HG03139 (cell line): ENCODE measurements at regions not wholly inside any gene's neighbourhood (a gene's known extent, or its start where the extent isn't known, plus 50 kb on each side); places are given as distances from the start of the nearest gene placed in this dataset.

Experiments
- ATAC-seq: cut with Tn5 transposase; IDR thresholded peaks from one replicate; pipeline ENCODE4 v1.9.1; 2021; ENCODE audit not compliant: unreplicated experiment

DNA sequence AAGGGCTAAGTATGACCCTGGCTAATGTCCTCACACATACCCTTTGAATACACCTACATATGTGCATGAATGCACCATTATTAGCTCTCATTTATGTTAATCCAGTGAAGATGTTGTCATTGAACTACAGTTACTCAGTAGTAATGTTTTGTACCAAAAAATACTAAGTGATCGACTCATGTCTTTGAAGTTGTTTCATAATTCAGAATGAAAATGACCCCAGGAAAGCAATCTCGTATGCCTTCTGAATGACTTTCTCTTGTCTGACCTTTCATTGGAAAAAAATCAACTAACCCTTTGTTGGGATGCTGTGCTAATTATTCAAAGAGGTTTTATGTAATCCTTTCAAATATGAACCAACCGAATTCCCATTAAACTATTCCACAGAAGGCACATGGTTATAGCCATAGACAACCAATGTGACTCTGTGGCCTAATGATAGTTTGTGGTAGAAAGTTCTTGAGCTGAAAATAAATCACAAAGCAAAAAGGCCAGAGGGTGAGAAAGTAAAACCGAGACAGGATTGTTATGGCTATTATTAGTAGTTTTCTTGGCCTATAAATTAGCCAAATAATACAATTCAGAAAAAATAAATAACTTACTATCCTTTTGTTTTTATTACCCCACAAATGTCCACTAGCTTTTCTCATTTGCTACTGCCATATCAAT is 86.8 kb upstream of the STARD13 start:
- no peak for ATAC-seq

GRCh38 chr13:33373624-33374023 is 88.1 kb upstream of the STARD13 start:
- ATAC-seq, result no peak

DNA sequence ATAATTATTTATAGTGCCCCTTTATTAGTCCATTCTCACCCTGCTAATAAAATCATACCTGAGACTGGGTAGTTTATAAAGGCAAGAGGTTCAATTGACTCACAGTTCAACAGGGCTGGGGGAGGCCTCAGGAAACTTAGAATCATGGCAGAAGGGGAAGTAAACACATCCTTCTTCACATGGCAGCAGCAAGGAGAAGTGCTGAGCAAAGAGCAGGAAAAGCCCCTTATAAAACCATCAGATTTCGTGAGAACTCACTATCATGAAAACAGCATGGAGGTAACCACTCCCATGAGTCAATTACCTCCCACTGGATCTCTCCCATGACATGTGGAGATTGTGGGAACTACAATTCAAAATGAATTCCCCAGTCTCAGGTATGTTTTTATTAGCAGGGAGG is 89.9 kb upstream of the STARD13 start:
- no peak for ATAC-seq

DNA sequence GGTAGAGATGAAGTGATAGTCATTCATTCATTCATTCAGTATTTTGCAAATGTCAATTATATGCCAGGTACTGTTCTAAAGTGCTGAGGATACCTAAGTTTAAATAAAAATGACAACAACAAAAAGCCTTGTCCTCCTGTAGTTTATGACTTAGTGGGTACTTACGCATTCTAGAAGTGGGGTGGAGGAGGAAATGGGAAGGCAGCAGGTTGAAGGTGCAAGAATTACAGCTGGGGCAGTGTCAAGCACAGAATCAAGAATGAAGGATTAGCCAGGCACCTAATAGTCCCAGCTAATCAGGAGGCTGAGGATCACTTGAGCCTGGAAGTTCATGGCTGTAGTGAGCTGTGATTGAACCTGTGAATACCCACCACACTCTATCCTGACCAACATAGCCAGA is 90.7 kb upstream of the STARD13 start:
- no peak for ATAC-seq

GRCh38 chr13:33377411-33377810 is 91.9 kb upstream of the STARD13 start:
- ATAC-seq, result no peak

DNA sequence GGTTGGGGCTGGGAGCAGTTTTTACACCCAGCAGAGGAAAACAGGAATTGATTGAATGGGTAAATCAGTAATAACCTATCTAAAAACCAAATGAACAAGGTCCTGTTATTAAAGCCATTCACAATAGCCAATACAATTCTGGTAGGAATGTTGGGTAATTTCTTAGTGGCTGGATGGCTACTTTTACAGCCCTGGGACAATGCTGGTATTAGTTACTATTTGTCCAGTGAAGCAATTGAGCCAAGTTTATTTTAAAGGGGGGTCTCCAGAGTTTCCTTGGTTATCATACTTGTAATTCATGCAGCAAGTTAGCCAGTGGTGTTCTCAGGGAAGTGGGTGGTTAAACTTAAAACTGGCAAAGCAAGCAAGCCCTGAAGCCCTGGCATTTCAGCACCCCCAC is 92.3 kb upstream of the STARD13 start:
- no peak for ATAC-seq

DNA sequence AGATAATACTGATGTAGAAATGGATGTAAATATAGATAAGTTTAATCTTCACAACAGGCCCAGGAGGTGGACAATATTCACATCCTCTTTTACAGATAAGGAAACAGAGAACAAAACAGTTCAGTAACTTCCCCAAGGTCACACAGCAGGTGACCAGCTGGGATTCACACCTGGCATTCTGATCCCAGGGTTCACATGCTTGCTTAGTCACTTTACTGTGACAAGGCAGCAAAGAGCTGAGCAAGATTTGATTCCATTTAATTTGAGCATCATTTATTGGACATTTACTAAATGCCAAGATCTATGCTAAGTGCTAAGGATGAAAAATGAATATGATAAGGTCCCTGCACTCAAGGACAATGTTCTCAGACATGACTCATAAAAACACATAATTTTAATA is 94.1 kb upstream of the STARD13 start:
- no peak for ATAC-seq

DNA sequence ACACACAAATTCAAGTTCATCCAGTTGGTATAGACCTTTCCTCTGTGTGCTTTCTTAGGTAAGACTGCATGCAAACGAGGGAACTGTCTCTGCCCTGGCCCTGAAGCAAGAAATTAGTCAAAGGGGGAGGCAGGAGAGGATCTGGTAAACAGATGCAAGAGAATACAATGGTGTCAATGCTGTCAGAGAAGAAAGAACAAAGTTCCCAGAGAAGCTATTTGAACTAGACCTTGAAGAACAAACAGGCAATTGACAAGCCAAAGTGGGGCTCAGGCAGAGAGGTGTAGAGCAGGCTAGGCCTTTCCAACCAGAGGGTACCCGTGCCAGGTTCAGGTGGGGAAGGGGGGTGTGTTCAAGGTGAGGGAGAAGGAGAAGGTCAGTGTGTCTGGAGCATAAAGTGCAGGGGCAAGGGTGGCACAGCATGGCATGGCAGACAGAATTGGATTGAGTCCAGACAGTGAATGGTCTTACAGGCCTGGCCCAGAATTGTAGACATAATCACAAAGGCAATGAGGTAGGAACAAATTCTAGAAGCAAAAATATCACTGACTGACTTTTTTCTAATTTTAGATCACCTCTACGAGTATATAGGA is 95.0 kb upstream of the STARD13 start:
- ATAC-seq, result no peak

GRCh38 chr13:33381180-33381579 is 95.6 kb upstream of the STARD13 start:
- no peak for ATAC-seq

GRCh38 chr13:33381906-33382305 is 96.4 kb upstream of the STARD13 start:
- ATAC-seq, result no peak

- no peak for ATAC-seq
Measured at GRCh38 chr13:33383724-33384577, 98.4 kb upstream of the STARD13 start.

- ATAC-seq, result no peak
Measured at GRCh38 chr13:33388286-33388998, 102.9 kb upstream of the STARD13 start.

DNA sequence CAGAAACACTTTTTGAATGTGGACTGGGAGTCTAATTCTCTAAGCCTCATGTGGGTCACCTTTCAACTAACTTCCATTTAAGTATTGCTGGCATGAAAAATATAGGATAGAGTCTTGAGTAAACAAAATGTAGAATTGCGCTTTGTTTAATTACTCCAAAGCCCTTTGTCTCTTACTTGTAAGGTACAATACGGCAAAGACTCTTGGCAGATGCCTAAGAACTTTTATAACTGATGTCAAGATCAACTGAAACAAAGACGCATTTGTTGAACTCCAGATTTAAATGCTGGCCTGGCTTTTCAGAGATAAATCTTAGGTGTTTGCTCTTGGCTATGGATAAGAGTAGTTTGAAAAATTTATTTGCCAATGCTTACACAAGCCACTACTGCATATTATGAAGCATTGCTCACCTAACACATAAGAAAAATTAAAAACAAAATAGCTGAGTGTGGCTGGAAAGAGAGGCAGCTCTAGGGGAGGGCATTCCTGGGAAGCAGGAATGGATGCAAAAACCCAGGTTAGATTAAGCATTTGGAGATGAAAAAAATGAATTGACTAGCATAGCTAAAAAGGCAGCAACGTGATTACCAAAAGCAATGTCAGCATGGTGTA is 107.3 kb upstream of the STARD13 start:
- no peak for ATAC-seq

- no peak for ATAC-seq
Measured at GRCh38 chr13:33394294-33394932, 108.9 kb upstream of the STARD13 start.

- ATAC-seq, result no peak
Measured at GRCh38 chr13:33401238-33401637, 115.7 kb upstream of the STARD13 start.

DNA sequence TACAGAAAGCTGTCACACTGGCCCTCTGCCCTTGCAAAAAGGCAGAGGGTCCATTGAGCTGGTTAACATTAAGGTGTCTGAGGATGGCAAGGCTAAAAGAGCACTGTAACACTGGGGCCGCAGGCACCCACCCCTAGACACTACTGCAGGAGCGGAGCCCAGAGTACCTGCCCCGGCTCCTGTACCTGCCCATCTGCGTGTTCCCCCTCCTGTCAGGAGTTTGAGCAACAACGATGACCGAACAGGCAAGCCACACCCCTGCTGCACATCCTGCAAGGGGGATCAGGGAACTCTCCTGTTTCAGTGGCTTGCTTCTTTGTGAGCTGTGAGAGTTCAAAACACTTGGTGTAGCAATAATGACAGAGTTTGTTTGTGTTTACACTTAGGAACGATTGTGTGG is 117.4 kb upstream of the STARD13 start:
- no peak for ATAC-seq

DNA sequence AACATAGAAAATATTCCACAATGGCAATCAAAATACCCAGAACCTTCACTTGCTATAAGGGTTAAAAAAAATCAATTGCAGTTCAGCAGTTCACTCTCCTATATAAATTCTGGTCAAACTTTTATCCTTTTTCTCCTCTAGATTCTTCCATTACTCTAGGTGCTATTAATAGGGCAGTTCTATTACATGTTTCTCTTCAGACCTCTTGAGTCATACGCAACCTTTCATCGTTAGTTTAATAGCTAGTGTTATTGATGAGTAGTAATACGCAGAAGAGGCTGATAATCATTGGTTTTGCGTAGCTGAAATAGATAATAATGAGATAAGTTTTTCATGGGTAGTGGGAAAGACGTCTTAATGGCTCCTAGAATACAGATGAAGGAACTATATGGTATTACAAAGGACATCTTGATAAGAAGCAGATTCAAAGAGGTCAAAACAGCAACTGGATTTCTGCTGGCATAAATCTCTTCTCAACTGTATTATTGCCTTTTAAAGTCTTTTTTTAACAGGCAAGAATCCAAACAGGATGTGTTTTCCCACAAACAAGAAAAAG is 118.3 kb upstream of the STARD13 start:
- ATAC-seq, result no peak

- no peak for ATAC-seq
Measured at GRCh38 chr13:33405371-33405770, 119.8 kb upstream of the STARD13 start.

DNA sequence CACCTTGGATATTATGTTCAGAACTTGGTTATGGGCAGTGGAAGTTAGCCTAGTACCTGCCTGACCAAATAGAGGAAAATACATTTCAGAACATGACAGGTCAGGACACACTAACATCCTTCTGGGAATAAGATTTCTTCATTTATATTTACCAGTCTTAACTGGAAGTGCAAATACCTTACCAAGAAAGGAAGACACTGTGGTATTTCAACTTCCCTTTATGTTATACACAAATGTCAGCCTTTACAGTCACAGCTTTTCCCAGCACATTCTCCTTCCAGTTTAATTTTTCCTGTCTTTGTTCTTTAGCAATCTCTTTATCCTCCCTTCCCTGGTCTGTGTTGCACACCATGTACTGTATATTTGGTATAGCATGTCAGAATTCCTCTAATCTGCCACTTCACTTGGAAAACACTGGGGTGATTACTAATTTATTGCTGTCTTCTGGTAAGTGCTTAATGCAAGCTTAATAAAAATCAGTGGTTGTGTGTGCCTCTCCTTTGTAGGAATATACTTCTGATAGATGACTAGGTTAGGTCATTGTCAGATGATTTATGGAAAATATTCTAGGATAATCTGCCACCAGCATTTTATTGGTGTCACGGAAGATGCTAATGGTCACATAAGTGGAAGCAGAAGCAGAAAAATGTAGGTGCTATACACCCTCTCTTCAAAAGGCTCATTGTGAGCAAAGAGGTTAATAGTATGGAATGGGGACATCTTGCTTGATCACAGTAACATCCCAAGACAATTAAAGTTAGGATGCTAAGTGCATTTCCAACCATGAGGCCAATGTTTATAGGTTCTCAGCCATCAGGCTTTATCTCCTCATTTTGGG is 124.3 kb upstream of the STARD13 start:
- no peak for ATAC-seq
